A549 (cell line): ENCODE measurements at regions not wholly inside any gene's neighbourhood (a gene's known extent, or its start where the extent isn't known, plus 50 kb on each side); places are given as distances from the start of the nearest gene placed in this dataset.

ENCODE experiments used
- ATAC-seq, 2 experiments: fragments of 200-7000 bp in 1 of 2; fragments of >200 bp in 1 of 2; cut with Nextera tagmentation in 1 of 2; cut with Tn5 transposase in 1 of 2; 3 replicates each; pipeline versions ENCODE4 v1.8.0 to v1.9.1; 2018 to 2020; ENCODE audit warnings: mild to moderate bottlenecking in 1 of 2, moderate library complexity in 1 of 2
- CTCF ChIA-PET: fragments of 300-600 bp; sonication (Branson Sonifier 250); formaldehyde crosslinking; extraction: SDS; loops from one replicate; lab custom pipeline; 2021; ENCODE audit warnings: antibody characterized with exemption, inconsistent platforms; lab: Yijun Ruan, JAX
- POLR2A ChIA-PET: fragments of 350-600 bp; formaldehyde crosslinking; extraction: SDS; loops from one replicate; lab custom pipeline; 2021; ENCODE audit warnings: antibody characterized with exemption, inconsistent platforms; lab: Yijun Ruan, JAX
- DNase-seq, 2 experiments: peaks; one replicate each; pipeline versions ENCODE4 v3.0.0 to v3.0.0-alpha.2; 2011 to 2016; ENCODE audit warnings: low read depth in 1 of 2, low spot score in 1 of 2
- FAIRE-seq: peaks from 2 replicates; lab custom pipeline; 2011; peaks lifted over from hg19 to GRCh38; lab: Jason Lieb, UNC
- H3K27ac ChIP-seq, 2 experiments: fragments of >200 bp; sonication (Bioruptor Twin); formaldehyde crosslinking; 3 replicates each; pipeline ENCODE4 v1.5.1; 2016 to 2017
- H3K4me1 ChIP-seq: fragments of >200 bp; sonication (Bioruptor Twin); formaldehyde crosslinking; 3 replicates; pipeline ENCODE4 v1.6.1; 2016
- H3K4me2 ChIP-seq: fragments of >200 bp; sonication (Bioruptor Twin); formaldehyde crosslinking; 3 replicates; pipeline ENCODE4 v1.6.1; 2016
- H3K4me3 ChIP-seq: fragments of >200 bp; sonication (Bioruptor Twin); formaldehyde crosslinking; 3 replicates; pipeline ENCODE4 v1.5.1; 2016
- H3K9me3 ChIP-seq: fragments of >200 bp; sonication (Bioruptor Twin); formaldehyde crosslinking; 3 replicates; pipeline ENCODE4 v1.6.1; 2016
- BCL3 ChIP-seq: fragments of >200 bp; sonication (Bioruptor Twin); formaldehyde crosslinking; IDR thresholded peaks from 3 replicates; pipeline ENCODE4 v1.6.1; 2016
- CBX8 ChIP-seq: fragments of 200-600 bp; sonication (generic); IDR thresholded peaks from 2 replicates; pipeline ENCODE4 v1.6.1; 2016
- CHD2 ChIP-seq: fragments of 150-350 bp; IDR thresholded peaks from 2 replicates; pipeline ENCODE4 v1.6.1; 2014; ENCODE audit warnings: low read length; ENCODE audit not compliant: partially characterized antibody
- EHF ChIP-seq: fragments of 250-450 bp; sonication (Bioruptor Pico); IDR thresholded peaks from 2 replicates; pipeline ENCODE4 v1.5.0; 2020; ENCODE audit warnings: mild to moderate bottlenecking
- ELK1 ChIP-seq: fragments of 150-350 bp; IDR thresholded peaks from 2 replicates; pipeline ENCODE4 v1.6.1; 2014; ENCODE audit warnings: low read depth, mild to moderate bottlenecking, low read length
- ESRRA ChIP-seq: fragments of 150-350 bp; IDR thresholded peaks from 2 replicates; pipeline ENCODE4 v1.6.1; 2014; ENCODE audit warnings: mild to moderate bottlenecking, low read length, borderline replicate concordance
- GATA3 ChIP-seq: IDR thresholded peaks from 2 replicates; pipeline ENCODE4 v1.6.1; 2012; ENCODE audit warnings: borderline replicate concordance
- HDAC2 ChIP-seq: fragments of 200-600 bp; sonication (generic); IDR thresholded peaks from 2 replicates; pipeline ENCODE4 v1.6.1; 2016
- KDM1A ChIP-seq: fragments of 200-600 bp; sonication (generic); IDR thresholded peaks from 2 replicates; pipeline ENCODE4 v1.6.1; 2016; ENCODE audit warnings: low read depth, mild to moderate bottlenecking
- KDM5A ChIP-seq: fragments of 200-600 bp; sonication (generic); IDR thresholded peaks from 2 replicates; pipeline ENCODE4 v1.6.1; 2016; ENCODE audit warnings: antibody characterized with exemption, mild to moderate bottlenecking
- NFE2L2 ChIP-seq: fragments of 150-350 bp; conservative IDR thresholded peaks from 2 replicates; pipeline ENCODE4 v1.6.1; 2014; ENCODE audit warnings: low read length
- NPAS2 ChIP-seq: fragments of 250-450 bp; sonication (Bioruptor Pico); IDR thresholded peaks from 2 replicates; pipeline ENCODE4 v1.8.0; 2022; ENCODE audit warnings: mild to moderate bottlenecking, moderate library complexity, borderline replicate concordance
- RAD21 ChIP-seq, 2 experiments: fragments of >200 bp in 1 of 2; sonication (Bioruptor Twin) in 1 of 2; formaldehyde crosslinking in 1 of 2; IDR thresholded peaks in 1 of 2; conservative IDR thresholded peaks in 1 of 2; 2 replicates in 1 of 2; 3 replicates in 1 of 2; pipeline ENCODE4 v1.6.1; 2012 to 2018; ENCODE audit warnings: inconsistent platforms in 1 of 2
- RNF2 ChIP-seq: fragments of 200-600 bp; sonication (generic); IDR thresholded peaks from 2 replicates; pipeline ENCODE4 v1.6.1; 2016; ENCODE audit warnings: low read depth, mild to moderate bottlenecking, antibody characterized with exemption, moderate library complexity, borderline replicate concordance
- SREBF2 ChIP-seq: fragments of 450-650 bp; IDR thresholded peaks from 2 replicates; pipeline ENCODE4 v1.6.1; 2014; ENCODE audit warnings: mild to moderate bottlenecking, moderate library complexity
- USF2 ChIP-seq: fragments of 450-650 bp; IDR thresholded peaks from 2 replicates; pipeline ENCODE4 v1.6.1; 2014; ENCODE audit warnings: antibody characterized with exemption
- ZFP36 ChIP-seq: fragments of 450-650 bp; IDR thresholded peaks from 2 replicates; pipeline ENCODE4 v1.6.1; 2014; ENCODE audit warnings: borderline replicate concordance; ENCODE audit not compliant: partially characterized antibody
- WGBS: methylation state at CpG from one replicate; pipeline ENCODE4 v1.1.6; 2017; ENCODE audit errors: missing lambda C conversion rate; 5-methylcytosine and 5-hydroxymethylcytosine counted together
- TF ChIP-seq, protein P1 (sequence below): IDR thresholded peaks from 2 replicates; pipeline ENCODE4 v1.6.1; 2012
- TF ChIP-seq, protein P2 (sequence below): fragments of 250-450 bp; sonication (Bioruptor Pico); IDR thresholded peaks from 2 replicates; pipeline ENCODE4 v1.5.0; 2020; ENCODE audit warnings: low read depth, mild to moderate bottlenecking, moderate library complexity

DNA sequence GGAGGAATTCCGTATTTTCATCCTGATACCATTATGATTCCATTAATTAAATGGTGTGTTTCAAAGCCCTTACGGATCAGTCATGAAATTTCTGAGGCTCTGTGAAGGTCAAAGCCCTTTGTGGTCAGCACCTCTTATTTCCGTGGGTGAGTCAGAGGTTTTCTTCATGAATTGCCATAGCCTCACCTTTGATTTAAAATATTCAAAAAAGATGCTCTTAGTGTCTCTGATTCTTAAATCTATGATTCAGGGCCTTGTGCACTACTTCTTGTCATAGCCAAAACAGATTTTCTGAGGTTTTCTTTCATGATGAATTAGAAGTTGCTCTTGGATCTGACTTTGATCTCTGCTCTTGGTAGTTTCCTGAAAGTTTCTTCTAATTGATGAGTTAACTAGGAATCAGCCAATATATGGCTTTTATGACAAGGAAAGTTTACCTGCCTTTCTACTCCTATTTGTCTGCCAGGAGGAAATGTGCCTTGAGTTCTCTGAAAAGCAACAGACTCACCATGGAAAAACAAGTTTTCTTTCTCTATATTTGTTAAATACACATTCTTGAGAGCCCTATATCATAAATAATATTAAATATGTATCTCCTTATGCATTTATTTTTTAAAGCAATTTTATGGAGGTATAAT lies 613.0 kb downstream of the UTRN start:
- peak overlapping the region; percentile 55 for H3K4me2 ChIP-seq
- TF ChIP-seq RNF2 (no peak), EHF (CRISPR knock-in tag) (no peak), GATA3 (no peak), NPAS2 (CRISPR knock-in tag) (no peak), KDM1A (no peak), ESRRA (no peak), CBX8 (no peak), SREBF2 (no peak), RAD21 (conservative IDR thresholded peaks at IDR 0.05 in 1 of 2, IDR thresholded peaks at IDR 0.05 in 1 of 2) (no peak)
- ChIA-PET POLR2A (no interaction called here), CTCF (interaction anchor here (0.6 kb wide), 1 partner anchor 255 kb away, joined by 3 read pairs; no protein-coding TSS in a partner anchor)
- FAIRE-seq (no peak), DNase-seq (no peak), ATAC-seq (no peak; a peak in 1 of 6 replicates)
- peak overlapping the region; percentile 14 to 69; a peak in 4 of 6 replicates for H3K27ac ChIP-seq
- no peaks in the 10 kb centered on the region; the same call in 2 of the 3 replicates for H3K9me3 ChIP-seq
- WGBS = 32% methylated on average over 3 of the region's 3 CpGs
- H3K4me1 ChIP-seq = peaks cover 43% of the 10 kb centered on the region
- no peak overlapping the region for H3K4me3 ChIP-seq

- Histone ChIP-seq H3K4me1 (peaks cover 38% of the 10 kb centered on the region), H3K4me2 (no peak overlapping the region), H3K4me3 (no peak overlapping the region), H3K27ac (no peak overlapping the region), H3K9me3 (no peaks in the 10 kb centered on the region; the same call in 2 of the 3 replicates)
- ChIA-PET CTCF (no interaction called here), POLR2A (no interaction called here)
- TF ChIP-seq, protein P1, sequence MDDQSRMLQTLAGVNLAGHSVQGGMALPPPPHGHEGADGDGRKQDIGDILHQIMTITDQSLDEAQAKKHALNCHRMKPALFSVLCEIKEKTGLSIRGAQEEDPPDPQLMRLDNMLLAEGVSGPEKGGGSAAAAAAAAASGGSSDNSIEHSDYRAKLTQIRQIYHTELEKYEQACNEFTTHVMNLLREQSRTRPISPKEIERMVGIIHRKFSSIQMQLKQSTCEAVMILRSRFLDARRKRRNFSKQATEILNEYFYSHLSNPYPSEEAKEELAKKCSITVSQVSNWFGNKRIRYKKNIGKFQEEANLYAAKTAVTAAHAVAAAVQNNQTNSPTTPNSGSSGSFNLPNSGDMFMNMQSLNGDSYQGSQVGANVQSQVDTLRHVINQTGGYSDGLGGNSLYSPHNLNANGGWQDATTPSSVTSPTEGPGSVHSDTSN = no peak
- TF ChIP-seq CHD2 (no peak), ELK1 (no peak), ZFP36 (no peak), USF2 (no peak), KDM5A (no peak), BCL3 (no peak), HDAC2 (no peak), NFE2L2 (no peak)
- TF ChIP-seq, protein P2, sequence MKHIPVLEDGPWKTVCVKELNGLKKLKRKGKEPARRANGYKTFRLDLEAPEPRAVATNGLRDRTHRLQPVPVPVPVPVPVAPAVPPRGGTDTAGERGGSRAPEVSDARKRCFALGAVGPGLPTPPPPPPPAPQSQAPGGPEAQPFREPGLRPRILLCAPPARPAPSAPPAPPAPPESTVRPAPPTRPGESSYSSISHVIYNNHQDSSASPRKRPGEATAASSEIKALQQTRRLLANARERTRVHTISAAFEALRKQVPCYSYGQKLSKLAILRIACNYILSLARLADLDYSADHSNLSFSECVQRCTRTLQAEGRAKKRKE (CRISPR knock-in tag) = no peak
- no peak for FAIRE-seq
- WGBS = 94% methylated on average over 1 of the region's 1 CpG
- ATAC-seq = no peak
- DNase-seq = no peak
Observed at GRCh38 chr6:144898741-144899140, 613.6 kb downstream of the UTRN start.
